GM12892 (cell line): ENCODE measurements at regions not wholly inside any gene's neighbourhood (a gene's known extent, or its start where the extent isn't known, plus 50 kb on each side); places are given as distances from the start of the nearest gene placed in this dataset.

ENCODE experiments used
- POLR2A ChIP-seq: IDR thresholded peaks from 2 replicates; pipeline ENCODE4 v1.6.1; 2011; ENCODE audit warnings: low read depth, low read length, control low read depth
- POLR2AphosphoS5 ChIP-seq: IDR thresholded peaks from 2 replicates; pipeline ENCODE4 v1.6.1; 2011; ENCODE audit warnings: low read depth, low read length, control low read depth
- TAF1 ChIP-seq: IDR thresholded peaks from 2 replicates; pipeline ENCODE4 v1.6.1; 2011; ENCODE audit warnings: low read depth, mild to moderate bottlenecking, control low read depth, low read length, borderline replicate concordance

DNA sequence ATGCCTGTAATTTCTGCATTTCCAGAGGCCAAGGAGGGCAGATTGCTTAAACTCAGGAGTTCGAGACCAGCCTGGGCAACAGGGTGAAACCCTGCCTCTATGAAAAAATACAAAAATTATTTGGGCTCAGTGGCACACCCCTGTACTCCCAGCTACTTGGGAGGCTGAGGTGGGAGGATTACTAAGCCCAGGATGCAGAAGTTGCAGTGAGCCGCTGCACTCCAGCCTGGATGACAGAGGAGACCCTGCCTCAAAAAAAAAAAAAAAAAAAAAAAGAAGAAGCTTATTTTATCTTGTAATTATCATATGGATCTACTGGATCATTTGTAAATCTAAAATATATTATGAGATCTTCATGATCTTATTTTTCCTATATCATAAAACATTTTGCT lies 84.1 kb downstream of the PPCDC start:
- TF ChIP-seq POLR2A (no peak), POLR2AphosphoS5 (no peak), TAF1 (no peak)
